B cell (primary cell): ENCODE measurements at regions not wholly inside any gene's neighbourhood (a gene's known extent, or its start where the extent isn't known, plus 50 kb on each side); places are given as distances from the start of the nearest gene placed in this dataset.

Experiments used
- ATAC-seq: fragments of 200-7000 bp; cut with Tn5 transposase; one replicate; pipeline ENCODE4 v1.10.0; 2021; ENCODE audit warnings: low read depth, mild to moderate bottlenecking, moderate number of reproducible peaks, moderate library complexity
- CTCF ChIA-PET: fragments of 350-600 bp; sonication (Branson Sonifier 250); formaldehyde crosslinking; loops from one replicate; lab custom pipeline; 2021; ENCODE audit warnings: antibody characterized with exemption, inconsistent platforms; lab: Charles Lee
- POLR2A ChIA-PET: fragments of 350-600 bp; sonication (Branson Sonifier 250); formaldehyde crosslinking; loops from one replicate; lab custom pipeline; 2021; ENCODE audit warnings: antibody characterized with exemption; lab: Charles Lee
- DNase-seq: peaks from one replicate; pipeline ENCODE4 v3.0.0; 2013
- H2AFZ ChIP-seq: 2 replicates; pipeline ENCODE4 v1.6.1; 2012; ENCODE audit warnings: mild to moderate bottlenecking, low read depth, low read length; ENCODE audit not compliant: insufficient read depth, poor library complexity, severe bottlenecking
- H3K27ac ChIP-seq, 2 donors: 1 replicate in 1 of 2; 2 replicates in 1 of 2; pipeline ENCODE4 v1.5.1; 2012 to 2013; ENCODE audit warnings: low read length in 2 of 2, mild to moderate bottlenecking in 2 of 2, moderate library complexity in 1 of 2
- H3K27me3 ChIP-seq, 4 experiments: fragments of 200-600 bp in 1 of 4; sonication (generic) in 1 of 4; replicated peaks in 1 of 4; 1 replicate in 2 of 4; 2 replicates in 2 of 4; pipeline versions ENCODE4 v1.6.1 to v1.7.0; 2013 to 2016; ENCODE audit warnings: low read length in 3 of 4, mild to moderate bottlenecking in 2 of 4, mixed read lengths in 1 of 4, moderate library complexity in 1 of 4; ENCODE audit not compliant: insufficient read depth in 4 of 4, control insufficient read depth in 3 of 4; ENCODE audit errors: control extremely low read depth in 1 of 4
- H3K36me3 ChIP-seq, 2 experiments: replicated peaks in 1 of 2; 1 replicate in 1 of 2; 2 replicates in 1 of 2; pipeline versions ENCODE4 v1.6.1 to v1.7.1; 2013; ENCODE audit warnings: low read length in 1 of 2; ENCODE audit not compliant: insufficient read depth in 2 of 2, control insufficient read depth in 1 of 2; ENCODE audit errors: control extremely low read depth in 1 of 2, extremely low read depth in 1 of 2
- H3K4me1 ChIP-seq, 2 donors: fragments of 200-600 bp in 1 of 2; sonication (generic) in 1 of 2; 1 replicate in 1 of 2; 2 replicates in 1 of 2; pipeline versions ENCODE4 v1.5.1 to v1.6.1; 2013 to 2017; ENCODE audit warnings: low read length in 2 of 2; ENCODE audit not compliant: control insufficient read depth in 2 of 2, insufficient read depth in 2 of 2
- H3K4me2 ChIP-seq: replicated peaks from 2 replicates; pipeline ENCODE3; 2012; ENCODE audit warnings: mild to moderate bottlenecking, low read depth, low read length; ENCODE audit not compliant: poor library complexity, severe bottlenecking
- H3K4me3 ChIP-seq, 5 experiments: fragments of 200-600 bp in 1 of 5; sonication (generic) in 1 of 5; 1 replicate in 3 of 5; 2 replicates in 2 of 5; pipeline versions ENCODE4 v1.5.1 to v1.7.0; 2011 to 2016; ENCODE audit warnings: low read length in 4 of 5, mild to moderate bottlenecking in 4 of 5, low read depth in 2 of 5, control low read depth in 1 of 5, moderate library complexity in 1 of 5; ENCODE audit not compliant: insufficient read depth in 1 of 5; ENCODE audit errors: control extremely low read depth in 1 of 5, extremely low read depth in 1 of 5
- H3K79me2 ChIP-seq: fragments of 200-600 bp; sonication (generic); one replicate; pipeline ENCODE4 v1.6.0; 2016; ENCODE audit warnings: low read length; ENCODE audit not compliant: control insufficient read depth, insufficient read depth
- H3K9ac ChIP-seq: fragments of 200-600 bp; sonication (generic); 2 replicates; pipeline ENCODE4 v1.6.1; 2017; ENCODE audit warnings: mild to moderate bottlenecking, low read length, moderate library complexity
- H3K9me3 ChIP-seq, 3 donors: one replicate each; pipeline versions ENCODE4 v1.6.1 to v1.7.1; 2013; ENCODE audit warnings: low read length in 2 of 3; ENCODE audit not compliant: control insufficient read depth in 2 of 3, insufficient read depth in 1 of 3; ENCODE audit errors: control extremely low read depth in 1 of 3
- H4K20me1 ChIP-seq: 2 replicates; pipeline ENCODE4 v1.6.0; 2012; ENCODE audit warnings: mild to moderate bottlenecking, low read length; ENCODE audit not compliant: insufficient read depth, control insufficient read depth, poor library complexity, severe bottlenecking
- H3K27ac Mint-ChIP-seq: one replicate; pipeline ENCODE4 v1.8.0; 2021; ENCODE audit warnings: mixed read lengths
- H3K27me3 Mint-ChIP-seq: one replicate; pipeline ENCODE4 v1.8.0; 2021; ENCODE audit warnings: mixed read lengths
- H3K4me1 Mint-ChIP-seq: one replicate; pipeline ENCODE4 v1.8.0; 2021; ENCODE audit warnings: mixed read lengths
- H3K4me3 Mint-ChIP-seq: one replicate; pipeline ENCODE4 v1.8.0; 2021; ENCODE audit warnings: mixed read lengths
- H3K9me3 Mint-ChIP-seq: one replicate; pipeline ENCODE4 v1.8.0; 2022; ENCODE audit warnings: mixed read lengths; ENCODE audit not compliant: insufficient read depth
- CTCF ChIP-seq: fragments of 200-600 bp; IDR thresholded peaks from one replicate; pipeline ENCODE4 v1.8.0; 2022; ENCODE audit warnings: antibody characterized with exemption, mild to moderate bottlenecking
- EZH2 ChIP-seq: IDR thresholded peaks from 2 replicates; pipeline ENCODE4 v1.6.1; 2012; ENCODE audit warnings: borderline replicate concordance, low read depth, mild to moderate bottlenecking, moderate library complexity, low read length; ENCODE audit not compliant: insufficient read depth, poor library complexity, severe bottlenecking
- WGBS: methylation state at CpG from one replicate; pipeline ENCODE4 v1.1.5; 2013; ENCODE audit warnings: missing lambda C conversion rate; ENCODE audit not compliant: insufficient coverage; 5-methylcytosine and 5-hydroxymethylcytosine counted together
- intact Hi-C: fragments of 100-400 bp; cut with micrococcal nuclease; formaldehyde crosslinking; loops from one replicate; pipeline ENCODE4 v1.10.0; 2022

- Histone ChIP-seq H3K36me3 (no peaks in the 10 kb centered on the region), H3K4me3 (no peak overlapping the region), H3K27ac (no peak overlapping the region), H2AFZ (no peak overlapping the region), H3K9ac (no peak overlapping the region), H3K27me3 (no peaks in the 10 kb centered on the region), H3K79me2 (no peaks in the 10 kb centered on the region), H3K9me3 (peaks cover 0 to 3% (median 0%) of the 10 kb centered on the region in 3 donors), H4K20me1 (no peaks in the 10 kb centered on the region), H3K4me1 (no peaks in the 10 kb centered on the region), H3K4me2 (no peak overlapping the region)
- Mint-ChIP-seq H3K27ac (no peak overlapping the region), H3K9me3 (peaks cover 6% of the 10 kb centered on the region), H3K4me3 (no peak overlapping the region), H3K27me3 (no peaks in the 10 kb centered on the region), H3K4me1 (no peaks in the 10 kb centered on the region)
- no peak for TF ChIP-seq EZH2
- no peak for TF ChIP-seq CTCF
- ChIA-PET POLR2A (no interaction called here), CTCF (no interaction called here)
- 67% methylated on average over 1 of the region's 1 CpG for WGBS
- ATAC-seq (no peak), DNase-seq (no peak)
- intact Hi-C loops: no loop called here
Observed at GRCh38 chr21:38951095-38951730, 145.5 kb downstream of the ETS2 start.

- Histone ChIP-seq H3K4me3 (no peak overlapping the region), H3K9me3 (no peaks in the 10 kb centered on the region), H3K27me3 (no peaks in the 10 kb centered on the region), H3K36me3 (no peaks in the 10 kb centered on the region), H3K4me2 (no peak overlapping the region), H3K9ac (no peak overlapping the region), H3K4me1 (no peaks in the 10 kb centered on the region), H3K27ac (no peak overlapping the region), H2AFZ (no peak overlapping the region), H4K20me1 (no peaks in the 10 kb centered on the region), H3K79me2 (no peaks in the 10 kb centered on the region)
- no peak for TF ChIP-seq CTCF
- TF ChIP-seq EZH2: no peak
- no CpG with 5 or more reads among the region's 4 CpGs for WGBS
- Mint-ChIP-seq H3K27ac (no peak overlapping the region), H3K4me1 (no peaks in the 10 kb centered on the region), H3K4me3 (no peak overlapping the region), H3K9me3 (peaks cover 6% of the 10 kb centered on the region), H3K27me3 (no peaks in the 10 kb centered on the region)
- DNase-seq (no peak), ATAC-seq (no peak)
- POLR2A ChIA-PET: no interaction called here
- CTCF ChIA-PET: no interaction called here
- intact Hi-C loops: no loop called here
Observed at GRCh38 chr21:38950435-38951094, 144.8 kb downstream of the ETS2 start.
